KMS-11 (cell line): ENCODE measurements at regions not wholly inside any gene's neighbourhood (a gene's known extent, or its start where the extent isn't known, plus 50 kb on each side); places are given as distances from the start of the nearest gene placed in this dataset.

Experiments used
- H2AFZ ChIP-seq: fragments of 200-600 bp; sonication (generic); 2 replicates; pipeline ENCODE4 v1.6.1; 2016; ENCODE audit warnings: antibody characterized with exemption, mixed run types, low read depth
- H3K27ac ChIP-seq: fragments of 200-600 bp; sonication (generic); 2 replicates; pipeline ENCODE4 v1.6.1; 2016; ENCODE audit warnings: mild to moderate bottlenecking, mixed run types
- H3K27me3 ChIP-seq: fragments of 200-600 bp; sonication (generic); 2 replicates; pipeline ENCODE4 v1.6.1; 2017; ENCODE audit warnings: mild to moderate bottlenecking, low read depth, mixed run types, moderate library complexity; ENCODE audit not compliant: insufficient read depth
- H3K36me3 ChIP-seq: fragments of 200-600 bp; sonication (generic); 2 replicates; pipeline ENCODE4 v1.6.1; 2017; ENCODE audit warnings: mild to moderate bottlenecking, mixed run types; ENCODE audit not compliant: insufficient read depth
- H3K4me1 ChIP-seq: fragments of 200-600 bp; sonication (generic); 2 replicates; pipeline ENCODE4 v1.6.1; 2016; ENCODE audit warnings: mild to moderate bottlenecking, low read depth, mixed run types; ENCODE audit not compliant: poor library complexity, severe bottlenecking
- H3K4me2 ChIP-seq: fragments of 200-600 bp; sonication (generic); 2 replicates; pipeline ENCODE4 v1.7.0; 2016; ENCODE audit warnings: mild to moderate bottlenecking, mixed run types
- H3K4me3 ChIP-seq: fragments of 200-600 bp; sonication (generic); IDR thresholded peaks from 2 replicates; pipeline ENCODE4 v1.6.1; 2017; ENCODE audit warnings: low read depth, low read length, mixed read lengths; ENCODE audit not compliant: insufficient read depth
- H3K79me2 ChIP-seq: fragments of 200-600 bp; sonication (generic); 2 replicates; pipeline ENCODE4 v1.6.1; 2016; ENCODE audit warnings: low read depth, mixed run types; ENCODE audit not compliant: insufficient read depth
- H3K9ac ChIP-seq: fragments of 200-600 bp; sonication (generic); 2 replicates; pipeline ENCODE4 v1.6.1; 2016; ENCODE audit warnings: mild to moderate bottlenecking, mixed run types
- H4K20me1 ChIP-seq: fragments of 200-600 bp; sonication (generic); 2 replicates; pipeline ENCODE4 v1.6.1; 2016; ENCODE audit warnings: mild to moderate bottlenecking, mixed run types; ENCODE audit not compliant: insufficient read depth
- TF ChIP-seq, protein P1 (sequence below): fragments of 200-600 bp; sonication (generic); conservative IDR thresholded peaks from 2 replicates; pipeline ENCODE4 v1.6.1; 2017; ENCODE audit warnings: low read depth, mild to moderate bottlenecking, antibody characterized with exemption, low read length, moderate library complexity, mixed read lengths

DNA sequence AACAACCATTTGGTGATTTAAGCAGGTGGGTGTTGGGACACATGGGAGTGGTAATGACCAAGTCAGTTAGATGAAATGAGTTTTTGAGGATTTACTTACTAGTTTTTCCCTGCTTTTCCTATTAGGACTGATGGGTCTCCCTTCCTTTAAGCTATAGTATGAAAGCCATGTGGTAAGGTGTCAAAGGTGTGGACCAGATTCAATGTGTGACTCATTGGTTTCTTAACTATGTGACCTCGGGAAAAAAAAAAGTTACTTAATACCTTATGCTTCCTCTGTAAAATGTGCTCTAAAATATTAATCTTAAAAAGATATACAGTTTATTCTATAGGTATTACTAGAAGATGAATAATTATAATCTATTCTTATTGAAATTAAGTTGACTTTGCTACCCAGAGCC, 93.7 kb downstream of the DUSP10 start:
- Histone ChIP-seq H3K27ac (no peak overlapping the region), H3K4me2 (no peak overlapping the region), H3K4me1 (no peaks in the 10 kb centered on the region), H3K4me3 (no peak overlapping the region), H4K20me1 (no peaks in the 10 kb centered on the region), H3K9ac (no peak overlapping the region), H3K36me3 (no peaks in the 10 kb centered on the region), H3K27me3 (no peaks in the 10 kb centered on the region), H3K79me2 (no peaks in the 10 kb centered on the region), H2AFZ (no peak overlapping the region)
- TF ChIP-seq, protein P1, sequence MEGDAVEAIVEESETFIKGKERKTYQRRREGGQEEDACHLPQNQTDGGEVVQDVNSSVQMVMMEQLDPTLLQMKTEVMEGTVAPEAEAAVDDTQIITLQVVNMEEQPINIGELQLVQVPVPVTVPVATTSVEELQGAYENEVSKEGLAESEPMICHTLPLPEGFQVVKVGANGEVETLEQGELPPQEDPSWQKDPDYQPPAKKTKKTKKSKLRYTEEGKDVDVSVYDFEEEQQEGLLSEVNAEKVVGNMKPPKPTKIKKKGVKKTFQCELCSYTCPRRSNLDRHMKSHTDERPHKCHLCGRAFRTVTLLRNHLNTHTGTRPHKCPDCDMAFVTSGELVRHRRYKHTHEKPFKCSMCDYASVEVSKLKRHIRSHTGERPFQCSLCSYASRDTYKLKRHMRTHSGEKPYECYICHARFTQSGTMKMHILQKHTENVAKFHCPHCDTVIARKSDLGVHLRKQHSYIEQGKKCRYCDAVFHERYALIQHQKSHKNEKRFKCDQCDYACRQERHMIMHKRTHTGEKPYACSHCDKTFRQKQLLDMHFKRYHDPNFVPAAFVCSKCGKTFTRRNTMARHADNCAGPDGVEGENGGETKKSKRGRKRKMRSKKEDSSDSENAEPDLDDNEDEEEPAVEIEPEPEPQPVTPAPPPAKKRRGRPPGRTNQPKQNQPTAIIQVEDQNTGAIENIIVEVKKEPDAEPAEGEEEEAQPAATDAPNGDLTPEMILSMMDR, result no peak
